ENCODE measurements at regions not wholly inside any gene's neighbourhood (a gene's known extent, or its start where the extent isn't known, plus 50 kb on each side); places are given as distances from the start of the nearest gene placed in this dataset.

DNA sequence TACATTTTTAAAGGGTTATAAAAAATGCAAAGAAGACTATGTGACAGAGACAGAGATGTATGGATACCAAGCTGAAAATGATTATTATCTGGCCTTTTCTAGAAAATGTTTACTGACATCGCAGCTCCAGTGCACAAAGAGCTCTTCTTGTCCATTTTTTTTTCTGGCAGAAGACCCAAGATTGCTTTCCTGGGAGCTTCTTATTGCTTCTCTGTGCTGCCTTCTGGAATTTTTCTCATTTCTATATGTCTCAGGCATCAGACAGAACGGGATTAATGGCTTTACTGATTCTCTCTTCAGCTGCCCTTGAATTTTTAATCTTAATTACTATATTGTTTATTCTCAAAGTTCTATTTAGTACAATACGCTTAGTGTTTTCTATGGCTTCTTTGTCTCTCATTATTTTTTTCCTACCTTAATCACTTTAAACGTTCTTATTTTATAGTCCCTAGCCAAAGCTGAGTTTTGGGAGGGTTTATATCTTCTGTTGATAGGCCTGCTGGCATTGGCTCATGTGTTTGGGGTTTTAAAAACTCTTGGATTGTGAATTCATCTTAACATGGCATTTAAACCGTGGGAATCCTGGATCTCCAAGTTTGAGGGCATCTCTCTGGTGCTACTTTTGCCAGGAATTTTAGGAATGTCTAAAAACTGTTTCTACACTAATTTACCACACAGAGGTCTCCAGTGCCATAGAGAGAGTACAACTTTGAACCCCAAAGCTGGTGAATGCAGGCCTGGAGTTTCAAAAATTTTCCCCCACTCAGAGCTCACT lies 138.9 kb upstream of the LNX1 start:
- peaks cover 20 to 32% of the 10 kb centered on the region in 2 donors for H3K4me1 ChIP-seq (ENCODE audit: control insufficient read depth in 1 of 2, insufficient read depth in 2 of 2, low read length in 2 of 2)
- H3K27ac ChIP-seq (ENCODE audit: low read depth in 1 of 2, low read length in 2 of 2): no peak overlapping the region
- no peaks in the 10 kb centered on the region for H3K27me3 ChIP-seq (ENCODE audit: control insufficient read depth in 2 of 2, insufficient read depth in 2 of 2, low read length in 2 of 2)
- TF ChIP-seq, protein P1, sequence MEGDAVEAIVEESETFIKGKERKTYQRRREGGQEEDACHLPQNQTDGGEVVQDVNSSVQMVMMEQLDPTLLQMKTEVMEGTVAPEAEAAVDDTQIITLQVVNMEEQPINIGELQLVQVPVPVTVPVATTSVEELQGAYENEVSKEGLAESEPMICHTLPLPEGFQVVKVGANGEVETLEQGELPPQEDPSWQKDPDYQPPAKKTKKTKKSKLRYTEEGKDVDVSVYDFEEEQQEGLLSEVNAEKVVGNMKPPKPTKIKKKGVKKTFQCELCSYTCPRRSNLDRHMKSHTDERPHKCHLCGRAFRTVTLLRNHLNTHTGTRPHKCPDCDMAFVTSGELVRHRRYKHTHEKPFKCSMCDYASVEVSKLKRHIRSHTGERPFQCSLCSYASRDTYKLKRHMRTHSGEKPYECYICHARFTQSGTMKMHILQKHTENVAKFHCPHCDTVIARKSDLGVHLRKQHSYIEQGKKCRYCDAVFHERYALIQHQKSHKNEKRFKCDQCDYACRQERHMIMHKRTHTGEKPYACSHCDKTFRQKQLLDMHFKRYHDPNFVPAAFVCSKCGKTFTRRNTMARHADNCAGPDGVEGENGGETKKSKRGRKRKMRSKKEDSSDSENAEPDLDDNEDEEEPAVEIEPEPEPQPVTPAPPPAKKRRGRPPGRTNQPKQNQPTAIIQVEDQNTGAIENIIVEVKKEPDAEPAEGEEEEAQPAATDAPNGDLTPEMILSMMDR (IDR thresholded peaks at IDR 0.05): no peak
- no peak for DNase-seq
- intact Hi-C loops (cut with micrococcal nuclease): no loop called here
- H4K20me1 ChIP-seq (ENCODE audit: insufficient read depth, low read length): no peaks in the 10 kb centered on the region
- H3K9me3 Mint-ChIP-seq: no peaks in the 10 kb centered on the region
- H3K36me3 ChIP-seq (replicated peaks in 1 of 2; ENCODE audit: control insufficient read depth in 1 of 2, insufficient read depth in 2 of 2, low read length in 2 of 2): no peaks in the 10 kb centered on the region
- no peak overlapping the region for H3K4me3 Mint-ChIP-seq
- no peak overlapping the region for H2AFZ ChIP-seq (ENCODE audit: insufficient read depth, low read depth, low read length, poor library complexity, severe bottlenecking)
- no peaks in the 10 kb centered on the region for H3K27me3 Mint-ChIP-seq (ENCODE audit: low read depth in 3 of 3)
- H3K4me3 ChIP-seq (replicated peaks in 1 of 3; ENCODE audit: low read depth in 2 of 3, low read length in 3 of 3): no peak overlapping the region
- 88% methylated on average over 1 of the region's 5 CpGs for WGBS (ENCODE audit: insufficient coverage)
- no peak overlapping the region for H3K9ac ChIP-seq (ENCODE audit: insufficient read depth, low read length, poor library complexity, severe bottlenecking)
- H3K4me1 Mint-ChIP-seq: peaks cover 27% of the 10 kb centered on the region
- H3K9me3 ChIP-seq (replicated peaks in 1 of 2; ENCODE audit: control insufficient read depth in 1 of 2, insufficient read depth in 1 of 2, low read length in 2 of 2): no peaks in the 10 kb centered on the region
- H3K4me2 ChIP-seq (replicated peaks; ENCODE audit: extremely low read depth, low read length, poor library complexity, severe bottlenecking): no peak overlapping the region
- H3K27ac Mint-ChIP-seq: no peak overlapping the region
- H3K36me3 Mint-ChIP-seq: no peaks in the 10 kb centered on the region
- H3K79me2 ChIP-seq (ENCODE audit: insufficient read depth, low read length): no peaks in the 10 kb centered on the region

DNA sequence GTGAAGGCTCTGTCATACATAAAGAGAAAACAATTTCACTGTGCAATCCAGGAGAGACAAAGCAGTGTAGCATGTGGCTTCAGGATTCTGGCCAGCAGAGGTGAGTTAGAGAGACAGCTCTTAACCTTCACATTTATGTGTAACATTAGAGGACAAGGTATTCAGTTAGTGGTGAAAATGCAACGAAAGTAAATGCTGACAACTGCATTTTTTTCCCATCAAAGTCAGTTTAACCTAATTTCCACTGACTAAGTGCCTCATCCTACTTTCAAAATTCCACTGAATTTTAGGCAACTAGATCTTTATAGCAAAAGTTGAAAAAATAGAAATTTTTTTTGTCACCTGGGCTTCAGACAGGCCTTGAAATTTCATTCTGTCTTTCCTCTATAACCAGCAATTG lies 130.8 kb upstream of the LNX1 start:
- H3K27me3 ChIP-seq (ENCODE audit: control insufficient read depth in 2 of 2, insufficient read depth in 2 of 2, low read length in 2 of 2): no peaks in the 10 kb centered on the region
- no peak overlapping the region for H3K27ac ChIP-seq (ENCODE audit: low read depth in 1 of 2, low read length in 2 of 2)
- no peak overlapping the region for H2AFZ ChIP-seq (ENCODE audit: insufficient read depth, low read depth, low read length, poor library complexity, severe bottlenecking)
- no peaks in the 10 kb centered on the region for H4K20me1 ChIP-seq (ENCODE audit: insufficient read depth, low read length)
- H3K36me3 ChIP-seq (replicated peaks in 1 of 2; ENCODE audit: control insufficient read depth in 1 of 2, insufficient read depth in 2 of 2, low read length in 2 of 2): no peaks in the 10 kb centered on the region
- H3K4me3 Mint-ChIP-seq: no peak overlapping the region
- intact Hi-C loops (cut with micrococcal nuclease): no loop called here
- H3K9ac ChIP-seq (ENCODE audit: insufficient read depth, low read length, poor library complexity, severe bottlenecking): no peak overlapping the region
- peaks cover 0 to 3% (median 2%) of the 10 kb centered on the region in 3 donors for H3K27me3 Mint-ChIP-seq (ENCODE audit: low read depth in 3 of 3)
- TF ChIP-seq, protein P1 (IDR thresholded peaks at IDR 0.05): no peak
- H3K4me2 ChIP-seq (replicated peaks; ENCODE audit: extremely low read depth, low read length, poor library complexity, severe bottlenecking): no peak overlapping the region
- H3K4me3 ChIP-seq (replicated peaks in 1 of 3; ENCODE audit: low read depth in 2 of 3, low read length in 3 of 3): no peak overlapping the region
- H3K79me2 ChIP-seq (ENCODE audit: insufficient read depth, low read length): no peaks in the 10 kb centered on the region
- H3K9me3 Mint-ChIP-seq: no peaks in the 10 kb centered on the region
- DNase-seq: no peak
- H3K4me1 Mint-ChIP-seq: peaks cover 6% of the 10 kb centered on the region
- no peaks in the 10 kb centered on the region for H3K9me3 ChIP-seq (replicated peaks in 1 of 2; ENCODE audit: control insufficient read depth in 1 of 2, insufficient read depth in 1 of 2, low read length in 2 of 2)
- H3K27ac Mint-ChIP-seq: no peak overlapping the region
- no peaks in the 10 kb centered on the region for H3K36me3 Mint-ChIP-seq
- H3K4me1 ChIP-seq (ENCODE audit: control insufficient read depth in 1 of 2, insufficient read depth in 2 of 2, low read length in 2 of 2): peaks cover 5 to 7% of the 10 kb centered on the region in 2 donors
- WGBS (ENCODE audit: insufficient coverage): no CpG with 5 or more reads among the region's 1 CpG

Measured in CD14-positive monocyte (primary cell).